ENCODE measurements at regions not wholly inside any gene's neighbourhood (a gene's known extent, or its start where the extent isn't known, plus 50 kb on each side); places are given as distances from the start of the nearest gene placed in this dataset.

DNA sequence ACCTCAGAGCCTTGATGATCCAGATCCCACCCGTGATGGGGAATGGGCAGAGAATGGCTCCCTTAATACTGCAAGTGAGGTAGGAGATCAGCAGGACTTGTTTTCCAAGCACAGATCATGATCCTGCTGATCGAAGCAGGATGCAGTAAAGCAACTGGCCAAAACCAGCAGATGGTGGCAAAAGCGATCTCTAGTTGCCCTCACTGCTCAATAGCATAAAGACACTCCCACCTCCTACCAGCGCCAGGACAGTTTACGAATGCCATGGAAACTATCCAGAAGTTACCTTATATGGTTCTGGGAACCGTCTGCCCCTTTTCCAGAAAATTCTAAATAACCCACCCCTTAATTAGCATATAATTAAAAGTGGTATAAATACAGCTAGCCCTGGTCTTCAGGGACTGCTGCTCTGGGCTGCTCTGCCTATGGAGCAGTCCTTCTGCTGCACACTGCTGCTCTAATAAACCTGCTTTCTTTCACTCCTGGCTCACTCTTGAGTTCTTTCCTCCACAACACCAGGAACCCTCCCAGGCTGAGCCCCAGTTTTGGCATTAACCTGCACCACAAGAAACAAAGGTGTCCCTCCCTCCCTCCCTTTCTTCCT is 415.8 kb downstream of the PREX1 start:
- 90% methylated on average over 3 of the region's 6 CpGs for WGBS (ENCODE audit: insufficient coverage)

DNA sequence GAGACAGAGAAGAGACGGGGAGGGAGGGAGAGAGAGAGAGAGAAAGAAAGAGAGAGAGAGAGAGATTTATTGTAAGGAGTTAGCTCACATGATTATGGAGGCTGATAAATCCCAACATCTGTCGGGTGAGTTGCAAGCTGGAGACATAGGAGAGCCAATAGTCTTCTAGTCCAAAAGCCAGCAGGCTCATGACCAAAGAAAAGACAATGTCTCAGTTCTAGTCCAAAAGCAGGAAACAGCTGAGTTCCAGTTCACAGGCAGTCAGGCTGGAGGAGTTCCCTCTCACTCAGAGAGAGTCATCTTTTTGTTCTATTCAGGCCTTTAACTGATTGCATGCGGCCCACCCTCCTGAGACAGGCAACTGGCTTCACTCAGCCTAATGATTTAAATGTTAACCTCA is 416.6 kb downstream of the PREX1 start:
- H3K9me3 ChIP-seq (replicated peaks in 1 of 2; ENCODE audit: control insufficient read depth in 1 of 2, insufficient read depth in 1 of 2, low read length in 2 of 2) = no peaks in the 10 kb centered on the region
- Mint-ChIP-seq H3K4me3 (no peak overlapping the region), H3K9me3 (peaks cover 0 to 2% (median 0%) of the 10 kb centered on the region in 7 donors), H3K27me3 (ENCODE audit: low read depth in 3 of 3) (peaks cover 12 to 18% (median 14%) of the 10 kb centered on the region in 3 donors), H3K27ac (no peak overlapping the region), H3K36me3 (no peaks in the 10 kb centered on the region), H3K4me1 (no peaks in the 10 kb centered on the region)
- no peaks in the 10 kb centered on the region for H3K4me1 ChIP-seq (ENCODE audit: control insufficient read depth in 1 of 2, insufficient read depth in 2 of 2, low read length in 2 of 2)
- DNase-seq = no peak
- H3K9ac ChIP-seq (ENCODE audit: insufficient read depth, low read length, poor library complexity, severe bottlenecking) = no peak overlapping the region
- no peak overlapping the region for H2AFZ ChIP-seq (ENCODE audit: insufficient read depth, low read depth, low read length, poor library complexity, severe bottlenecking)
- intact Hi-C loops (cut with micrococcal nuclease) = no loop called here
- H3K27ac ChIP-seq (ENCODE audit: low read depth in 1 of 2, low read length in 2 of 2) = no peak overlapping the region
- no peaks in the 10 kb centered on the region for H3K36me3 ChIP-seq (replicated peaks in 1 of 2; ENCODE audit: control insufficient read depth in 1 of 2, insufficient read depth in 2 of 2, low read length in 2 of 2)
- 88% methylated on average over 2 of the region's 3 CpGs for WGBS (ENCODE audit: insufficient coverage)
- TF ChIP-seq, protein P1, sequence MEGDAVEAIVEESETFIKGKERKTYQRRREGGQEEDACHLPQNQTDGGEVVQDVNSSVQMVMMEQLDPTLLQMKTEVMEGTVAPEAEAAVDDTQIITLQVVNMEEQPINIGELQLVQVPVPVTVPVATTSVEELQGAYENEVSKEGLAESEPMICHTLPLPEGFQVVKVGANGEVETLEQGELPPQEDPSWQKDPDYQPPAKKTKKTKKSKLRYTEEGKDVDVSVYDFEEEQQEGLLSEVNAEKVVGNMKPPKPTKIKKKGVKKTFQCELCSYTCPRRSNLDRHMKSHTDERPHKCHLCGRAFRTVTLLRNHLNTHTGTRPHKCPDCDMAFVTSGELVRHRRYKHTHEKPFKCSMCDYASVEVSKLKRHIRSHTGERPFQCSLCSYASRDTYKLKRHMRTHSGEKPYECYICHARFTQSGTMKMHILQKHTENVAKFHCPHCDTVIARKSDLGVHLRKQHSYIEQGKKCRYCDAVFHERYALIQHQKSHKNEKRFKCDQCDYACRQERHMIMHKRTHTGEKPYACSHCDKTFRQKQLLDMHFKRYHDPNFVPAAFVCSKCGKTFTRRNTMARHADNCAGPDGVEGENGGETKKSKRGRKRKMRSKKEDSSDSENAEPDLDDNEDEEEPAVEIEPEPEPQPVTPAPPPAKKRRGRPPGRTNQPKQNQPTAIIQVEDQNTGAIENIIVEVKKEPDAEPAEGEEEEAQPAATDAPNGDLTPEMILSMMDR (IDR thresholded peaks at IDR 0.05) = no peak
- H3K27me3 ChIP-seq (ENCODE audit: control insufficient read depth in 2 of 2, insufficient read depth in 2 of 2, low read length in 2 of 2) = no peaks in the 10 kb centered on the region
- no peaks in the 10 kb centered on the region for H3K79me2 ChIP-seq (ENCODE audit: insufficient read depth, low read length)
- H3K4me2 ChIP-seq (replicated peaks; ENCODE audit: extremely low read depth, low read length, poor library complexity, severe bottlenecking) = no peak overlapping the region
- H3K4me3 ChIP-seq (replicated peaks in 1 of 3; ENCODE audit: low read depth in 2 of 3, low read length in 3 of 3) = no peak overlapping the region
- H4K20me1 ChIP-seq (ENCODE audit: insufficient read depth, low read length) = no peaks in the 10 kb centered on the region

More for the DNA sequence above, 415.8 kb downstream of the PREX1 start:
- H3K27me3 ChIP-seq (ENCODE audit: control insufficient read depth in 2 of 2, insufficient read depth in 2 of 2, low read length in 2 of 2) = no peaks in the 10 kb centered on the region
- H3K4me2 ChIP-seq (replicated peaks; ENCODE audit: extremely low read depth, low read length, poor library complexity, severe bottlenecking) = no peak overlapping the region
- intact Hi-C loops (cut with micrococcal nuclease) = no loop called here
- H3K9ac ChIP-seq (ENCODE audit: insufficient read depth, low read length, poor library complexity, severe bottlenecking) = no peak overlapping the region
- no peaks in the 10 kb centered on the region for H3K9me3 ChIP-seq (replicated peaks in 1 of 2; ENCODE audit: control insufficient read depth in 1 of 2, insufficient read depth in 1 of 2, low read length in 2 of 2)
- peaks cover 12 to 18% (median 15%) of the 10 kb centered on the region in 3 donors for H3K27me3 Mint-ChIP-seq (ENCODE audit: low read depth in 3 of 3)
- no peaks in the 10 kb centered on the region for H3K36me3 Mint-ChIP-seq
- TF ChIP-seq, protein P1 (IDR thresholded peaks at IDR 0.05) = no peak
- no peaks in the 10 kb centered on the region for H4K20me1 ChIP-seq (ENCODE audit: insufficient read depth, low read length)
- H3K79me2 ChIP-seq (ENCODE audit: insufficient read depth, low read length) = no peaks in the 10 kb centered on the region
- no peak overlapping the region for H3K27ac Mint-ChIP-seq
- H3K4me3 ChIP-seq (replicated peaks in 1 of 3; ENCODE audit: low read depth in 2 of 3, low read length in 3 of 3) = no peak overlapping the region
- no peak overlapping the region for H2AFZ ChIP-seq (ENCODE audit: insufficient read depth, low read depth, low read length, poor library complexity, severe bottlenecking)
- no peak overlapping the region for H3K27ac ChIP-seq (ENCODE audit: low read depth in 1 of 2, low read length in 2 of 2)
- DNase-seq = no peak
- H3K4me3 Mint-ChIP-seq = no peak overlapping the region
- peaks cover 0 to 2% (median 0%) of the 10 kb centered on the region in 7 donors for H3K9me3 Mint-ChIP-seq
- H3K4me1 ChIP-seq (ENCODE audit: control insufficient read depth in 1 of 2, insufficient read depth in 2 of 2, low read length in 2 of 2) = no peaks in the 10 kb centered on the region
- H3K4me1 Mint-ChIP-seq = no peaks in the 10 kb centered on the region
- H3K36me3 ChIP-seq (replicated peaks in 1 of 2; ENCODE audit: control insufficient read depth in 1 of 2, insufficient read depth in 2 of 2, low read length in 2 of 2) = no peaks in the 10 kb centered on the region

Data from CD14-positive monocyte (primary cell).